ENCODE measurements at regions not wholly inside any gene's neighbourhood (a gene's known extent, or its start where the extent isn't known, plus 50 kb on each side); places are given as distances from the start of the nearest gene placed in this dataset.

DNA sequence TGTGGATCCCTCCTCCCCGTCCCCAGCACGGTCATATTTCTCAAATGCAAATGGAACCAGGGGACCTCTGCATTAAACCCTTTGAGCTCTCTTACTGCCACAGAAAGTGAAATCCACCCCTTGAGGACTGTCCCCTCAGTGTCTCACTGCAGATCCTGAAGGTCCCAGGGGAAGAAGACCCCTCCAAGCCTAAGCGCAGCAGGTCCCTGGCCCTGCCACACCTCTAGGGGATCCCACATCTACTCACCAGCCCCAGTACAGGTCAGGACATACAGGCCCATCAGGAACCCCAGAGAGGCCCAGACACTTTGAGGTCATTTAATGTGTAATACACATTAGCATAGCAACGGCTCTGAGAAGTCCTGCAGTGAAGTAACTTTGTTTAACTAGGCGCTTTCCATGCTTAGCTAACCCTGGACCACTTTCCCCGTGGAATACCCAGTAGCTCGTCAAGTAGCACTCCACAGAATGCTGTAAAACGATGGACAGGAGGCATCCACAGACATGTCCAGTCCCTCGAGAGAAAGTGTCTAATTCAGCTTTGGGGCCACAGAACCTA is 54.7 kb upstream of the ALDH1B1 start:
- Mint-ChIP-seq H3K27me3 (ENCODE audit: unreplicated experiment) (peaks cover 3% of the 10 kb centered on the region), H3K27ac (ENCODE audit: unreplicated experiment) (no peak overlapping the region), H3K4me3 (ENCODE audit: unreplicated experiment) (no peak overlapping the region), H3K4me1 (ENCODE audit: unreplicated experiment) (peaks cover 23% of the 10 kb centered on the region), H3K36me3 (ENCODE audit: low read depth, unreplicated experiment) (peaks cover 5% of the 10 kb centered on the region), H3K9me3 (ENCODE audit: unreplicated experiment) (no peaks in the 10 kb centered on the region)
- TF ChIP-seq, protein P1, sequence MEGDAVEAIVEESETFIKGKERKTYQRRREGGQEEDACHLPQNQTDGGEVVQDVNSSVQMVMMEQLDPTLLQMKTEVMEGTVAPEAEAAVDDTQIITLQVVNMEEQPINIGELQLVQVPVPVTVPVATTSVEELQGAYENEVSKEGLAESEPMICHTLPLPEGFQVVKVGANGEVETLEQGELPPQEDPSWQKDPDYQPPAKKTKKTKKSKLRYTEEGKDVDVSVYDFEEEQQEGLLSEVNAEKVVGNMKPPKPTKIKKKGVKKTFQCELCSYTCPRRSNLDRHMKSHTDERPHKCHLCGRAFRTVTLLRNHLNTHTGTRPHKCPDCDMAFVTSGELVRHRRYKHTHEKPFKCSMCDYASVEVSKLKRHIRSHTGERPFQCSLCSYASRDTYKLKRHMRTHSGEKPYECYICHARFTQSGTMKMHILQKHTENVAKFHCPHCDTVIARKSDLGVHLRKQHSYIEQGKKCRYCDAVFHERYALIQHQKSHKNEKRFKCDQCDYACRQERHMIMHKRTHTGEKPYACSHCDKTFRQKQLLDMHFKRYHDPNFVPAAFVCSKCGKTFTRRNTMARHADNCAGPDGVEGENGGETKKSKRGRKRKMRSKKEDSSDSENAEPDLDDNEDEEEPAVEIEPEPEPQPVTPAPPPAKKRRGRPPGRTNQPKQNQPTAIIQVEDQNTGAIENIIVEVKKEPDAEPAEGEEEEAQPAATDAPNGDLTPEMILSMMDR (IDR thresholded peaks at IDR 0.05; ENCODE audit: unreplicated experiment) = no peak
- DNase-seq (ENCODE audit: low spot score) = no peak

DNA sequence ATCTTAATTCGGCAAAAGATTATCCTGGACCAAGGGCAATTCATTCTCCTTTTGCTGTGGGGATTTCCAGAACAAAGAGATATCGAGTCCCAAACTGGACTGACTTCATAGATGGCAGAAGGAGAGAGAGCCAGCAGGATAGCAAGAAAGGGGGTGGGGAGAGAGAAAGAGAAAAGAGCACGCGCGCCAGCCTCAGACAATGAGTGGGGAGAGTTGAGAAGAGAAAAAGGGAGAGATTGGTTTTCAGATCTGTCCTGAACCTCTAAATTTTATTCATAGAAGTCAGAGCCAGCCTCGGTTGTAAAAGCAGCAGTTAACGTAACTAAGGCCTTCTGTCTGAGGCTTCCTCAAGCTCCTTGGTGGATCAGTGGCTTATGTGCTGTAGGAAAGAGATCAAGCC is 55.3 kb upstream of the ALDH1B1 start:
- TF ChIP-seq, protein P1 (IDR thresholded peaks at IDR 0.05; ENCODE audit: unreplicated experiment) = no peak
- Mint-ChIP-seq H3K4me1 (ENCODE audit: unreplicated experiment) (peaks cover 17% of the 10 kb centered on the region), H3K27ac (ENCODE audit: unreplicated experiment) (no peak overlapping the region), H3K27me3 (ENCODE audit: unreplicated experiment) (peaks cover 1% of the 10 kb centered on the region), H3K4me3 (ENCODE audit: unreplicated experiment) (no peak overlapping the region), H3K9me3 (ENCODE audit: unreplicated experiment) (no peaks in the 10 kb centered on the region), H3K36me3 (ENCODE audit: low read depth, unreplicated experiment) (no peaks in the 10 kb centered on the region)
- no peak for DNase-seq (ENCODE audit: low spot score)

GRCh38 chr9:38336341-38336740 is 56.2 kb upstream of the ALDH1B1 start:
- DNase-seq (ENCODE audit: low spot score) = no peak
- no peak overlapping the region for H3K4me3 Mint-ChIP-seq (ENCODE audit: unreplicated experiment)
- peaks cover 1% of the 10 kb centered on the region for H3K27me3 Mint-ChIP-seq (ENCODE audit: unreplicated experiment)
- no peak overlapping the region for H3K27ac Mint-ChIP-seq (ENCODE audit: unreplicated experiment)
- peaks cover 17% of the 10 kb centered on the region for H3K4me1 Mint-ChIP-seq (ENCODE audit: unreplicated experiment)
- TF ChIP-seq, protein P1 (IDR thresholded peaks at IDR 0.05; ENCODE audit: unreplicated experiment) = no peak
- H3K9me3 Mint-ChIP-seq (ENCODE audit: unreplicated experiment) = no peaks in the 10 kb centered on the region
- no peaks in the 10 kb centered on the region for H3K36me3 Mint-ChIP-seq (ENCODE audit: low read depth, unreplicated experiment)

GRCh38 chr9:38335686-38336085 is 56.8 kb upstream of the ALDH1B1 start:
- DNase-seq (ENCODE audit: low spot score) = no peak
- Mint-ChIP-seq H3K9me3 (ENCODE audit: unreplicated experiment) (no peaks in the 10 kb centered on the region), H3K27ac (ENCODE audit: unreplicated experiment) (no peak overlapping the region), H3K4me3 (ENCODE audit: unreplicated experiment) (no peak overlapping the region), H3K27me3 (ENCODE audit: unreplicated experiment) (peaks cover 1% of the 10 kb centered on the region), H3K4me1 (ENCODE audit: unreplicated experiment) (peaks cover 17% of the 10 kb centered on the region), H3K36me3 (ENCODE audit: low read depth, unreplicated experiment) (no peaks in the 10 kb centered on the region)
- TF ChIP-seq, protein P1 (IDR thresholded peaks at IDR 0.05; ENCODE audit: unreplicated experiment) = no peak

- Mint-ChIP-seq H3K9me3 (ENCODE audit: unreplicated experiment) (no peaks in the 10 kb centered on the region), H3K36me3 (ENCODE audit: low read depth, unreplicated experiment) (no peaks in the 10 kb centered on the region), H3K27me3 (ENCODE audit: unreplicated experiment) (peaks cover 1% of the 10 kb centered on the region), H3K27ac (ENCODE audit: unreplicated experiment) (no peak overlapping the region), H3K4me3 (ENCODE audit: unreplicated experiment) (no peak overlapping the region), H3K4me1 (ENCODE audit: unreplicated experiment) (peaks cover 17% of the 10 kb centered on the region)
- TF ChIP-seq, protein P1 (IDR thresholded peaks at IDR 0.05; ENCODE audit: unreplicated experiment) = peak; percentile 35
- DNase-seq (ENCODE audit: low spot score) = no peak
These were observed 58.3 kb upstream of the ALDH1B1 start for GRCh38 chr9:38334234-38334633.
